ENCODE measurements at regions not wholly inside any gene's neighbourhood (a gene's known extent, or its start where the extent isn't known, plus 50 kb on each side); places are given as distances from the start of the nearest gene placed in this dataset.

DNA sequence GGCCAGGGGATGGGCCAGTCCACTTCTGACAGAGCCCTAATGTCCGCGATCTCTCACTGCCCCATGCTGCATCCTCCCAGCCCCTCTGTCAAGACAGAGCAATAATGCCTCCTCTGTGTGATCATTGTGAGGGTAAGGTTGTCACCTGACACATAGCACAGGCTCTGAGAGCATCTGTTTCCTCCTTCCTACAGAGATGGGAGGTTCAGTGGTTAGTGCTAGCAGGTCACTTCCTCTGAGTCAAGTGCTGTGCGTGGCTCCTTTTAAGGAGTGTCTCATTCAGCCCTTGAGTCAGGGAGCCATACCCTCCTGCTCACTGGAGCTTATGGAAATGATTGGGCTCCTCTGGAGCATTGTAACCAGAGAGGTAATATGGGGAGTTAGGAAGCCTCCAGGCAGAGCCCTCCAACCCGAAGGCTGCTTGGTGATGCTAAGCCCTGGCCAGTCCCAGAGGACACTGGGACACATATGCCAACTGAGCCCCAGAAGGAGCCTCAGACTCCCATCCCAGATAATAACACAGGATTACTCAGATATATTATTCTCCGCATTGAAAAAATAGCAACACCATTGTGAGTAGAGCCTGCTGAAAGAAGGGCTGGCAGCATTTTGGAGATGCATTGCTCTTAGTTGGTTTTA, 189.0 kb downstream of the GALNT1 start:
- TF ChIP-seq EP300 (IDR thresholded peaks at IDR 0.05; ENCODE audit: borderline replicate concordance in 1 of 2, low read depth in 2 of 2, low read length in 2 of 2): no peak
- TF ChIP-seq, protein P1, sequence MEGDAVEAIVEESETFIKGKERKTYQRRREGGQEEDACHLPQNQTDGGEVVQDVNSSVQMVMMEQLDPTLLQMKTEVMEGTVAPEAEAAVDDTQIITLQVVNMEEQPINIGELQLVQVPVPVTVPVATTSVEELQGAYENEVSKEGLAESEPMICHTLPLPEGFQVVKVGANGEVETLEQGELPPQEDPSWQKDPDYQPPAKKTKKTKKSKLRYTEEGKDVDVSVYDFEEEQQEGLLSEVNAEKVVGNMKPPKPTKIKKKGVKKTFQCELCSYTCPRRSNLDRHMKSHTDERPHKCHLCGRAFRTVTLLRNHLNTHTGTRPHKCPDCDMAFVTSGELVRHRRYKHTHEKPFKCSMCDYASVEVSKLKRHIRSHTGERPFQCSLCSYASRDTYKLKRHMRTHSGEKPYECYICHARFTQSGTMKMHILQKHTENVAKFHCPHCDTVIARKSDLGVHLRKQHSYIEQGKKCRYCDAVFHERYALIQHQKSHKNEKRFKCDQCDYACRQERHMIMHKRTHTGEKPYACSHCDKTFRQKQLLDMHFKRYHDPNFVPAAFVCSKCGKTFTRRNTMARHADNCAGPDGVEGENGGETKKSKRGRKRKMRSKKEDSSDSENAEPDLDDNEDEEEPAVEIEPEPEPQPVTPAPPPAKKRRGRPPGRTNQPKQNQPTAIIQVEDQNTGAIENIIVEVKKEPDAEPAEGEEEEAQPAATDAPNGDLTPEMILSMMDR (IDR thresholded peaks at IDR 0.05; ENCODE audit: control extremely low read depth in 1 of 3, insufficient read depth in 1 of 3, low read depth in 1 of 3, low read length in 3 of 3): no peak
- no peak for TF ChIP-seq SP1 (IDR thresholded peaks at IDR 0.05; ENCODE audit: low read depth, low read length)
- TF ChIP-seq CEBPB (IDR thresholded peaks at IDR 0.05; ENCODE audit: low read depth, low read length): no peak
- no peak for TF ChIP-seq POLR2A (IDR thresholded peaks at IDR 0.05; ENCODE audit: control extremely low read depth in 1 of 2, low read depth in 2 of 2, low read length in 2 of 2)
- TF ChIP-seq, protein P2, sequence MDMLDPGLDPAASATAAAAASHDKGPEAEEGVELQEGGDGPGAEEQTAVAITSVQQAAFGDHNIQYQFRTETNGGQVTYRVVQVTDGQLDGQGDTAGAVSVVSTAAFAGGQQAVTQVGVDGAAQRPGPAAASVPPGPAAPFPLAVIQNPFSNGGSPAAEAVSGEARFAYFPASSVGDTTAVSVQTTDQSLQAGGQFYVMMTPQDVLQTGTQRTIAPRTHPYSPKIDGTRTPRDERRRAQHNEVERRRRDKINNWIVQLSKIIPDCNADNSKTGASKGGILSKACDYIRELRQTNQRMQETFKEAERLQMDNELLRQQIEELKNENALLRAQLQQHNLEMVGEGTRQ (IDR thresholded peaks at IDR 0.05; ENCODE audit: low read length): no peak
- no peak for TF ChIP-seq RAD21 (IDR thresholded peaks at IDR 0.05 in 1 of 2, conservative IDR thresholded peaks at IDR 0.05 in 1 of 2; ENCODE audit: low read depth in 2 of 2, low read length in 2 of 2)
- no peak for TF ChIP-seq CREB1 (IDR thresholded peaks at IDR 0.05)
- no peak for TF ChIP-seq FOSL1 (IDR thresholded peaks at IDR 0.05; ENCODE audit: insufficient read depth, low read depth, low read length)
- no peak for TF ChIP-seq SRF (IDR thresholded peaks at IDR 0.05; ENCODE audit: low read depth, low read length)
